ENCODE measurements at regions not wholly inside any gene's neighbourhood (a gene's known extent, or its start where the extent isn't known, plus 50 kb on each side); places are given as distances from the start of the nearest gene placed in this dataset.

- TF ChIP-seq CTCF (IDR thresholded peaks at IDR 0.05) (no peak), POLR2A (IDR thresholded peaks at IDR 0.05) (no peak)
These were observed 80.0 kb upstream of the COL1A2 start for GRCh38 chr7:94314413-94315410.
